ENCODE measurements at regions not wholly inside any gene's neighbourhood (a gene's known extent, or its start where the extent isn't known, plus 50 kb on each side); places are given as distances from the start of the nearest gene placed in this dataset.

GRCh38 chr9:30299126-30299780 lies 2085.2 kb upstream of the ACO1 start (continued):
- TF ChIP-seq CTCF (IDR thresholded peaks at IDR 0.05; ENCODE audit: control extremely low read depth in 1 of 3, insufficient read depth in 1 of 3, low read depth in 1 of 3, low read length in 3 of 3) (no peak), GTF2F1 (IDR thresholded peaks at IDR 0.05; ENCODE audit: borderline replicate concordance, low read depth, low read length) (no peak), EZH2 (IDR thresholded peaks at IDR 0.05; ENCODE audit: low read depth, low read length, severe bottlenecking) (no peak), ZNF274 (IDR thresholded peaks at IDR 0.05; ENCODE audit: borderline replicate concordance, extremely low read depth, low read length) (no peak), HDAC2 (IDR thresholded peaks at IDR 0.05; ENCODE audit: borderline replicate concordance in 1 of 2, low read depth in 2 of 2, low read length in 2 of 2) (no peak), SAP30 (IDR thresholded peaks at IDR 0.05; ENCODE audit: insufficient read depth, insufficient replicate concordance, low read length) (no peak), POLR2A (IDR thresholded peaks at IDR 0.05; ENCODE audit: control extremely low read depth in 1 of 2, low read depth in 2 of 2, low read length in 2 of 2) (no peak)
